Effector memory CD8-positive, alpha-beta T cell (primary cell): ENCODE measurements at regions not wholly inside any gene's neighbourhood (a gene's known extent, or its start where the extent isn't known, plus 50 kb on each side); places are given as distances from the start of the nearest gene placed in this dataset.

ENCODE experiments used
- ATAC-seq: fragments of 150-1000 bp; cut with Tn5 transposase; replicated peaks from 2 replicates; pipeline ENCODE4 v1.10.0; 2021; ENCODE audit warnings: mild to moderate bottlenecking, moderate library complexity
- DNase-seq, 3 experiments: peaks; one replicate each; pipeline ENCODE4 v3.0.0; 2021
- H3K27ac Mint-ChIP-seq, 2 donors: one replicate each; pipeline ENCODE4 v1.8.0; 2022; ENCODE audit warnings: mild to moderate bottlenecking in 2 of 2, mixed read lengths in 2 of 2, moderate library complexity in 2 of 2
- H3K27me3 Mint-ChIP-seq, 2 donors: one replicate each; pipeline ENCODE4 v1.8.0; 2022; ENCODE audit warnings: mixed read lengths in 2 of 2
- H3K36me3 Mint-ChIP-seq: one replicate; pipeline ENCODE4 v1.8.0; 2022; ENCODE audit warnings: mild to moderate bottlenecking, moderate library complexity, mixed read lengths; ENCODE audit not compliant: insufficient read depth
- H3K4me1 Mint-ChIP-seq, 2 donors: one replicate each; pipeline ENCODE4 v1.8.0; 2022; ENCODE audit warnings: low read depth in 2 of 2, mixed read lengths in 2 of 2
- H3K4me3 Mint-ChIP-seq, 2 donors: one replicate each; pipeline ENCODE4 v1.8.0; 2022; ENCODE audit warnings: mild to moderate bottlenecking in 2 of 2, mixed read lengths in 2 of 2, moderate library complexity in 2 of 2
- H3K9me3 Mint-ChIP-seq, 2 donors: one replicate each; pipeline ENCODE4 v1.8.0; 2022; ENCODE audit warnings: mixed read lengths in 2 of 2

- Mint-ChIP-seq H3K9me3 (no peaks in the 10 kb centered on the region), H3K27ac (peak overlapping the region in 1 of 2 donors; percentile 59), H3K4me3 (no peak overlapping the region), H3K27me3 (no peaks in the 10 kb centered on the region), H3K4me1 (peaks cover 3 to 12% of the 10 kb centered on the region in 2 donors), H3K36me3 (peaks cover 3% of the 10 kb centered on the region)
- ATAC-seq (no peak), DNase-seq (no peak)
Measured at GRCh38 chr1:116318897-116319296, 54.1 kb upstream of the ATP1A1 start.

GRCh38 chr1:116320874-116321273 lies 52.2 kb upstream of the ATP1A1 start:
- DNase-seq (no peak), ATAC-seq (no peak)
- H3K9me3 Mint-ChIP-seq: no peaks in the 10 kb centered on the region
- no peaks in the 10 kb centered on the region for H3K36me3 Mint-ChIP-seq
- no peak overlapping the region for H3K27ac Mint-ChIP-seq
- H3K27me3 Mint-ChIP-seq: no peaks in the 10 kb centered on the region
- H3K4me1 Mint-ChIP-seq: peaks cover 15 to 25% of the 10 kb centered on the region in 2 donors
- H3K4me3 Mint-ChIP-seq: no peak overlapping the region

GRCh38 chr1:116321766-116322175 lies 51.3 kb upstream of the ATP1A1 start:
- DNase-seq: no peak
- ATAC-seq: no peak
- Mint-ChIP-seq H3K36me3 (no peaks in the 10 kb centered on the region), H3K9me3 (no peaks in the 10 kb centered on the region), H3K4me1 (peaks cover 21 to 33% of the 10 kb centered on the region in 2 donors), H3K27me3 (no peaks in the 10 kb centered on the region), H3K27ac (no peak overlapping the region), H3K4me3 (no peak overlapping the region)

- H3K36me3 Mint-ChIP-seq: no peaks in the 10 kb centered on the region
- DNase-seq (no peak), ATAC-seq (no peak)
- no peak overlapping the region for H3K4me3 Mint-ChIP-seq
- no peaks in the 10 kb centered on the region for H3K27me3 Mint-ChIP-seq
- no peaks in the 10 kb centered on the region for H3K9me3 Mint-ChIP-seq
- peaks cover 21 to 33% of the 10 kb centered on the region in 2 donors for H3K4me1 Mint-ChIP-seq
- no peak overlapping the region for H3K27ac Mint-ChIP-seq
Measured at GRCh38 chr1:116322752-116323405, 50.2 kb upstream of the ATP1A1 start.
